Calu3 (cell line): ENCODE measurements at regions not wholly inside any gene's neighbourhood (a gene's known extent, or its start where the extent isn't known, plus 50 kb on each side); places are given as distances from the start of the nearest gene placed in this dataset.

Source experiments
- BruUV-seq: library from RNA; stranded (reverse); fragments of 400-500 nt; replicated peaks from 2 replicates; lab custom pipeline; 2021; lab: Mats Ljungman, UMichigan
- CTCF ChIA-PET: fragments of 300-600 bp; sonication (Branson Sonifier 250); formaldehyde crosslinking; loops from one replicate; lab custom pipeline; 2022; ENCODE audit warnings: antibody characterized with exemption; lab: Charles Lee
- DNase-seq: peaks from one replicate; pipeline ENCODE4 v3.0.0; 2022
- H3K27ac Mint-ChIP-seq: one replicate; pipeline ENCODE4 v1.8.0; 2022; ENCODE audit warnings: mixed read lengths; ENCODE audit not compliant: unreplicated experiment
- H3K27me3 Mint-ChIP-seq: one replicate; pipeline ENCODE4 v1.8.0; 2022; ENCODE audit warnings: mixed read lengths; ENCODE audit not compliant: unreplicated experiment
- H3K36me3 Mint-ChIP-seq: one replicate; pipeline ENCODE4 v1.8.0; 2022; ENCODE audit warnings: mild to moderate bottlenecking, moderate library complexity, mixed read lengths; ENCODE audit not compliant: insufficient read depth, unreplicated experiment
- H3K4me1 Mint-ChIP-seq: one replicate; pipeline ENCODE4 v1.8.0; 2022; ENCODE audit warnings: mild to moderate bottlenecking, low read depth, mixed read lengths; ENCODE audit not compliant: unreplicated experiment
- H3K4me3 Mint-ChIP-seq: one replicate; pipeline ENCODE4 v1.8.0; 2022; ENCODE audit warnings: mild to moderate bottlenecking, low read depth, moderate library complexity, mixed read lengths; ENCODE audit not compliant: unreplicated experiment
- H3K9me3 Mint-ChIP-seq: one replicate; pipeline ENCODE4 v1.8.0; 2022; ENCODE audit warnings: low read depth, mixed read lengths; ENCODE audit not compliant: unreplicated experiment
- intact Hi-C: fragments of 100-400 bp; cut with micrococcal nuclease; formaldehyde crosslinking; loops from one replicate; pipeline ENCODE4 v1.10.0; 2022; ENCODE audit not compliant: unreplicated experiment
- TF ChIP-seq, protein P1 (sequence below): fragments of 200-600 bp; IDR thresholded peaks from one replicate; pipeline ENCODE4 v1.8.0; 2022; ENCODE audit warnings: antibody characterized with exemption; ENCODE audit not compliant: unreplicated experiment

DNA sequence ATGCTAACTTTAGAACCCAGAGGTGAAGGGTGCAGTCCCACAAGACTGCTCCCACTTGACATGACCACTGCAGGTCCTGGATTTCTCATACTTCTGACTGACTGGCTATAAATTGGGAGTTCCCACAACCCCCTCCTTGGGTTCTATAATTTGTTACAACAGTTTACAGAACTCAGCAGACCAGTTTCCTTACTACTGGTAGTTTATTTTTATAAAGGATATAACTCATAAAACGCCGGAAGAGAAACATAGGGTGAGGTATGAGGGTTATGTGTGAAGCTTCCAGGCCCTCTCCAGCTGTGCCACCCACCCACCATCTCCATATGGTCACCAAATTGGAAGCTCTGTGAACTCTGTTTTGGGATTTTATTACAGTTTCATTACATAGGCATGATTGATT, 839.6 kb downstream of the TSN start:
- intact Hi-C loops: no loop called here
- Mint-ChIP-seq H3K27me3 (no peaks in the 10 kb centered on the region), H3K4me3 (no peak overlapping the region), H3K4me1 (no peaks in the 10 kb centered on the region), H3K9me3 (peaks cover 12% of the 10 kb centered on the region), H3K27ac (no peak overlapping the region), H3K36me3 (no peaks in the 10 kb centered on the region)
- DNase-seq: no peak
- TF ChIP-seq, protein P1, sequence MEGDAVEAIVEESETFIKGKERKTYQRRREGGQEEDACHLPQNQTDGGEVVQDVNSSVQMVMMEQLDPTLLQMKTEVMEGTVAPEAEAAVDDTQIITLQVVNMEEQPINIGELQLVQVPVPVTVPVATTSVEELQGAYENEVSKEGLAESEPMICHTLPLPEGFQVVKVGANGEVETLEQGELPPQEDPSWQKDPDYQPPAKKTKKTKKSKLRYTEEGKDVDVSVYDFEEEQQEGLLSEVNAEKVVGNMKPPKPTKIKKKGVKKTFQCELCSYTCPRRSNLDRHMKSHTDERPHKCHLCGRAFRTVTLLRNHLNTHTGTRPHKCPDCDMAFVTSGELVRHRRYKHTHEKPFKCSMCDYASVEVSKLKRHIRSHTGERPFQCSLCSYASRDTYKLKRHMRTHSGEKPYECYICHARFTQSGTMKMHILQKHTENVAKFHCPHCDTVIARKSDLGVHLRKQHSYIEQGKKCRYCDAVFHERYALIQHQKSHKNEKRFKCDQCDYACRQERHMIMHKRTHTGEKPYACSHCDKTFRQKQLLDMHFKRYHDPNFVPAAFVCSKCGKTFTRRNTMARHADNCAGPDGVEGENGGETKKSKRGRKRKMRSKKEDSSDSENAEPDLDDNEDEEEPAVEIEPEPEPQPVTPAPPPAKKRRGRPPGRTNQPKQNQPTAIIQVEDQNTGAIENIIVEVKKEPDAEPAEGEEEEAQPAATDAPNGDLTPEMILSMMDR: no peak
- CTCF ChIA-PET: interaction anchor here (0.6 kb wide), 1 partner anchor 50 kb away, joined by 3 read pairs; no protein-coding TSS in a partner anchor
- BruUV-seq: no TSS peak

GRCh38 chr2:122596598-122596997, 841.1 kb downstream of the TSN start:
- H3K27ac Mint-ChIP-seq: no peak overlapping the region
- H3K36me3 Mint-ChIP-seq: no peaks in the 10 kb centered on the region
- DNase-seq: no peak
- H3K4me3 Mint-ChIP-seq: no peak overlapping the region
- no peaks in the 10 kb centered on the region for H3K27me3 Mint-ChIP-seq
- BruUV-seq: no TSS peak
- CTCF ChIA-PET: no interaction called here
- H3K9me3 Mint-ChIP-seq: peaks cover 12% of the 10 kb centered on the region
- intact Hi-C loops: no loop called here
- no peaks in the 10 kb centered on the region for H3K4me1 Mint-ChIP-seq
- TF ChIP-seq, protein P1: no peak

GRCh38 chr2:122598784-122599183, 843.3 kb downstream of the TSN start:
- BruUV-seq: no TSS peak
- DNase-seq: no peak
- Mint-ChIP-seq H3K9me3 (peaks cover 6% of the 10 kb centered on the region), H3K27me3 (no peaks in the 10 kb centered on the region), H3K4me1 (no peaks in the 10 kb centered on the region), H3K4me3 (no peak overlapping the region), H3K36me3 (no peaks in the 10 kb centered on the region), H3K27ac (no peak overlapping the region)
- CTCF ChIA-PET: no interaction called here
- TF ChIP-seq, protein P1: no peak
- intact Hi-C loops: no loop called here

GRCh38 chr2:122610948-122611609, 855.6 kb downstream of the TSN start:
- H3K27me3 Mint-ChIP-seq: no peaks in the 10 kb centered on the region
- intact Hi-C loops: no loop called here
- DNase-seq: no peak
- H3K4me3 Mint-ChIP-seq: no peak overlapping the region
- BruUV-seq: no TSS peak
- CTCF ChIA-PET: interaction anchor here (0.6 kb wide), 1 partner anchor 138 kb away, joined by 3 read pairs; no protein-coding TSS in a partner anchor
- TF ChIP-seq, protein P1: no peak
- peaks cover 5% of the 10 kb centered on the region for H3K9me3 Mint-ChIP-seq
- no peaks in the 10 kb centered on the region for H3K36me3 Mint-ChIP-seq
- no peak overlapping the region for H3K27ac Mint-ChIP-seq
- no peaks in the 10 kb centered on the region for H3K4me1 Mint-ChIP-seq
